ENCODE measurements at regions not wholly inside any gene's neighbourhood (a gene's known extent, or its start where the extent isn't known, plus 50 kb on each side); places are given as distances from the start of the nearest gene placed in this dataset.

DNA sequence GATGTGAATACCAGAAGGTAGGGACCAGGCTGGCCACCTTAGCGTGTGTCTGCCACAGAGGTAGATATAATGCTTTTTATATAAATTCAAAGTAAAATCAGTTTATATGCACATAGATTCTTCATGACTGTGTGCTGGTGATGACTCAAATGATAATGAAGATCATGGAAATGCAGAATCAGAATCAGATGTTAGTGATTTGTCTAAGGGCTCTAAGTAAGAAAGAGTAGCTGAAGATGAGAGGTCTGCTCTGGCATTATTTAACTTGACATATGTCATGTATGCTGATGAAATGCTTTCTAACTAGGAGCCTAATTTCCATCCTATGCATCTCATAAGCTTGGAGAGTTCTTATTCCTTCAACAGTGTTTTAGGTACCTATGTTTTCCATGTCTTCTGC lies 50.3 kb upstream of the DPH6 start:
- no peak overlapping the region for H3K4me3 Mint-ChIP-seq
- ATAC-seq = no peak
- Histone ChIP-seq H3K4me1 (ENCODE audit: control insufficient read depth, insufficient read depth, low read length) (no peaks in the 10 kb centered on the region), H3K4me3 (ENCODE audit: low read length) (no peak overlapping the region), H3K27ac (ENCODE audit: low read length) (no peak overlapping the region), H3K36me3 (ENCODE audit: control insufficient read depth, insufficient read depth, low read length) (no peaks in the 10 kb centered on the region), H3K9me3 (ENCODE audit: control insufficient read depth, insufficient read depth, low read length) (no peaks in the 10 kb centered on the region), H3K27me3 (ENCODE audit: control insufficient read depth, insufficient read depth, low read length) (no peaks in the 10 kb centered on the region)
- DNase-seq = no peak
- no peaks in the 10 kb centered on the region for H3K27me3 Mint-ChIP-seq (ENCODE audit: low read depth in 2 of 2)
- H3K4me1 Mint-ChIP-seq = no peaks in the 10 kb centered on the region
- H3K9me3 Mint-ChIP-seq = peaks cover 7 to 9% of the 10 kb centered on the region in 2 donors
- H3K36me3 Mint-ChIP-seq = peaks cover 5% of the 10 kb centered on the region
- no peak overlapping the region for H3K27ac Mint-ChIP-seq
- 100% methylated on average over 1 of the region's 1 CpG for WGBS (ENCODE audit: insufficient coverage)
- intact Hi-C loops (cut with micrococcal nuclease) = no loop called here
- TF ChIP-seq, protein P1, sequence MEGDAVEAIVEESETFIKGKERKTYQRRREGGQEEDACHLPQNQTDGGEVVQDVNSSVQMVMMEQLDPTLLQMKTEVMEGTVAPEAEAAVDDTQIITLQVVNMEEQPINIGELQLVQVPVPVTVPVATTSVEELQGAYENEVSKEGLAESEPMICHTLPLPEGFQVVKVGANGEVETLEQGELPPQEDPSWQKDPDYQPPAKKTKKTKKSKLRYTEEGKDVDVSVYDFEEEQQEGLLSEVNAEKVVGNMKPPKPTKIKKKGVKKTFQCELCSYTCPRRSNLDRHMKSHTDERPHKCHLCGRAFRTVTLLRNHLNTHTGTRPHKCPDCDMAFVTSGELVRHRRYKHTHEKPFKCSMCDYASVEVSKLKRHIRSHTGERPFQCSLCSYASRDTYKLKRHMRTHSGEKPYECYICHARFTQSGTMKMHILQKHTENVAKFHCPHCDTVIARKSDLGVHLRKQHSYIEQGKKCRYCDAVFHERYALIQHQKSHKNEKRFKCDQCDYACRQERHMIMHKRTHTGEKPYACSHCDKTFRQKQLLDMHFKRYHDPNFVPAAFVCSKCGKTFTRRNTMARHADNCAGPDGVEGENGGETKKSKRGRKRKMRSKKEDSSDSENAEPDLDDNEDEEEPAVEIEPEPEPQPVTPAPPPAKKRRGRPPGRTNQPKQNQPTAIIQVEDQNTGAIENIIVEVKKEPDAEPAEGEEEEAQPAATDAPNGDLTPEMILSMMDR (IDR thresholded peaks at IDR 0.05) = no peak

DNA sequence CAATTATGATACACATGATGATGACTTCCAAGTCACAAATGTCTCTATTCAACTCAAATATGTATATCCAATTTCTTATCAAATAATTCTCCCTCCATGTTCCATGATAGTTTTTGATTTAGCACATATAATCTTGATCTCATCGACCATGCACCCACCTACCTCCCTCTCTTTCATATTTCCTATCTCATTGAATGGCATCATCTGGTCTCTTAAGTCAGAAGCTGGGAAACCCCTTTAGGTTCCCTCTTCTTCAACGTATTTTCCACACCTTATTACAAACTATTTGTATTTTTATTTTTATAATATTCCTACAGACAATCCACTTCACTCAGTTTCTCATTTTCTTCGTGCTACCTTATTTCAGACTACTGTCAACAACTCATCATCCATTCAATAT lies 56.9 kb upstream of the DPH6 start:
- DNase-seq (no peak), ATAC-seq (no peak)
- Mint-ChIP-seq H3K27me3 (ENCODE audit: low read depth in 2 of 2) (no peaks in the 10 kb centered on the region), H3K4me1 (no peaks in the 10 kb centered on the region), H3K4me3 (no peak overlapping the region), H3K36me3 (no peaks in the 10 kb centered on the region), H3K9me3 (peaks cover 5 to 7% of the 10 kb centered on the region in 2 donors), H3K27ac (no peak overlapping the region)
- H3K27ac ChIP-seq (ENCODE audit: low read length) = no peak overlapping the region
- H3K4me1 ChIP-seq (ENCODE audit: control insufficient read depth, insufficient read depth, low read length) = no peaks in the 10 kb centered on the region
- H3K27me3 ChIP-seq (ENCODE audit: control insufficient read depth, insufficient read depth, low read length) = no peaks in the 10 kb centered on the region
- WGBS (ENCODE audit: insufficient coverage) = 71% methylated on average over 3 of the region's 3 CpGs
- H3K9me3 ChIP-seq (ENCODE audit: control insufficient read depth, insufficient read depth, low read length) = no peaks in the 10 kb centered on the region
- intact Hi-C loops (cut with micrococcal nuclease) = no loop called here
- no peaks in the 10 kb centered on the region for H3K36me3 ChIP-seq (ENCODE audit: control insufficient read depth, insufficient read depth, low read length)
- TF ChIP-seq, protein P1 (IDR thresholded peaks at IDR 0.05) = no peak
- H3K4me3 ChIP-seq (ENCODE audit: low read length) = no peak overlapping the region

DNA sequence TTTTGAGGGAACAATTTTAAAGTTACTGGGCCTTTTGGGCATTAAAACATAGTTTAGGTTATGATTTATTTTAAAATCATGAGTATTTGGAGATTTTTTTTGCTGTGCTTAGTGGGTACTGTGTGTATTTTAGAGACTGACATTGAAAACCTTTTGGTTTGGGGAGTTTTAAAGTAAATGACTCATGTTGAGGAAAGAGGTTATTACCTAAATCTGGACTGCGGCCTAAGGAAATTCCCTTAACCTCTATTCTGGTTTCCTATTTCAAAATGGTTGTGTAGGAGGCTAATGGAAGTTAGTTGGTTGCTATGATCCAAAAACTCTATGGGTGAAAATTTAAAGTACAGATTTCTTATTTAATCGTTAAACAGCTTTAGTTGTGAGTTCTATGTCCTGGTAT lies 57.3 kb upstream of the DPH6 start:
- Mint-ChIP-seq H3K36me3 (no peaks in the 10 kb centered on the region), H3K9me3 (peaks cover 5 to 6% of the 10 kb centered on the region in 2 donors), H3K4me1 (no peaks in the 10 kb centered on the region), H3K27me3 (ENCODE audit: low read depth in 2 of 2) (no peaks in the 10 kb centered on the region), H3K4me3 (no peak overlapping the region), H3K27ac (no peak overlapping the region)
- DNase-seq (no peak), ATAC-seq (no peak)
- WGBS (ENCODE audit: insufficient coverage) = 80% methylated on average over 1 of the region's 2 CpGs
- Histone ChIP-seq H3K36me3 (ENCODE audit: control insufficient read depth, insufficient read depth, low read length) (no peaks in the 10 kb centered on the region), H3K9me3 (ENCODE audit: control insufficient read depth, insufficient read depth, low read length) (no peaks in the 10 kb centered on the region), H3K4me3 (ENCODE audit: low read length) (no peak overlapping the region), H3K27ac (ENCODE audit: low read length) (no peak overlapping the region), H3K27me3 (ENCODE audit: control insufficient read depth, insufficient read depth, low read length) (no peaks in the 10 kb centered on the region), H3K4me1 (ENCODE audit: control insufficient read depth, insufficient read depth, low read length) (no peaks in the 10 kb centered on the region)
- intact Hi-C loops (cut with micrococcal nuclease) = no loop called here
- TF ChIP-seq, protein P1 (IDR thresholded peaks at IDR 0.05) = no peak

DNA sequence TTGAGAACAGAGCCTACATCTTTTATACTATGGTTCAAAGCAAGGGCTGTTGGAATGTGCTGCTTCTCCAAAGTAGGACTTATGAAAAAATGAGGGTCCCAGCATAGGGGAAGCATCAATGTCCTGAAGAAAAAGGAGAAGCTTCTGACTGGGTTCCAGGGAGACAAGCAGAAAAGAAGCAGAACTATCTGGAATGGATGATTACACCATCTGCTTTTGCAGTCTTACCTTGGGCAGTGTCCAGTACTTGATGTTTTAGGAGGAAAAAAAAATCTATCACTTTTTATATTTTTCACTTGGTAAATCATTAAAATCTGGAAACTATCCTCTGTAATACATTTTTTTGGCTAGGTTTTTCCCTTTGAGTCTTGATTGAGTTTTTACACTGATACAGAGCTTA lies 57.9 kb upstream of the DPH6 start:
- Mint-ChIP-seq H3K9me3 (peaks cover 0 to 6% of the 10 kb centered on the region in 2 donors), H3K4me3 (no peak overlapping the region), H3K27ac (no peak overlapping the region), H3K27me3 (ENCODE audit: low read depth in 2 of 2) (no peaks in the 10 kb centered on the region), H3K4me1 (no peaks in the 10 kb centered on the region), H3K36me3 (no peaks in the 10 kb centered on the region)
- no peaks in the 10 kb centered on the region for H3K9me3 ChIP-seq (ENCODE audit: control insufficient read depth, insufficient read depth, low read length)
- no peaks in the 10 kb centered on the region for H3K36me3 ChIP-seq (ENCODE audit: control insufficient read depth, insufficient read depth, low read length)
- no peaks in the 10 kb centered on the region for H3K27me3 ChIP-seq (ENCODE audit: control insufficient read depth, insufficient read depth, low read length)
- H3K4me3 ChIP-seq (ENCODE audit: low read length) = no peak overlapping the region
- intact Hi-C loops (cut with micrococcal nuclease) = no loop called here
- H3K4me1 ChIP-seq (ENCODE audit: control insufficient read depth, insufficient read depth, low read length) = no peaks in the 10 kb centered on the region
- DNase-seq (no peak), ATAC-seq (no peak)
- no peak overlapping the region for H3K27ac ChIP-seq (ENCODE audit: low read length)
- TF ChIP-seq, protein P1 (IDR thresholded peaks at IDR 0.05) = no peak

Measured in natural killer cell (primary cell).